ENCODE measurements at regions not wholly inside any gene's neighbourhood (a gene's known extent, or its start where the extent isn't known, plus 50 kb on each side); places are given as distances from the start of the nearest gene placed in this dataset.

DNA sequence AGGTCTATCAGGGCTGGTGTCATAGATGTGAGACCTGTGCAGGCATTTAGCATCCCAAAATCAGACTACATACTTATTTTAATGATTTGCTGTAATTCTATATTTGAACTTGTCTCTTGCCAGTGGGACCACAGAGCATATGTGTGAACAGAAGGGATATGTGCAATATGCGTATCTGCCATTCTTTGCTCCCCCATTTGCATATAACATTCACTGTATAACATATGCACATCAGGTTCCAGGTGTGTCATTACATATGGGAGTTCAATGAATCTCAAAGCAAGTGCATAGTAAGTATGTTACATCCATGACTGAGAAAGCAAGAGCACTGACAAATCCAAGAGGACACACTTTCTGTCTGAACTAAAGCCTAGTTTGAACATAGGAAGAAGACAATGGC, 1115.1 kb upstream of the CNTN5 start:
- TF ChIP-seq POLR2A (IDR thresholded peaks at IDR 0.05) (no peak), EP300 (IDR thresholded peaks at IDR 0.05) (no peak)
- TF ChIP-seq, protein P1, sequence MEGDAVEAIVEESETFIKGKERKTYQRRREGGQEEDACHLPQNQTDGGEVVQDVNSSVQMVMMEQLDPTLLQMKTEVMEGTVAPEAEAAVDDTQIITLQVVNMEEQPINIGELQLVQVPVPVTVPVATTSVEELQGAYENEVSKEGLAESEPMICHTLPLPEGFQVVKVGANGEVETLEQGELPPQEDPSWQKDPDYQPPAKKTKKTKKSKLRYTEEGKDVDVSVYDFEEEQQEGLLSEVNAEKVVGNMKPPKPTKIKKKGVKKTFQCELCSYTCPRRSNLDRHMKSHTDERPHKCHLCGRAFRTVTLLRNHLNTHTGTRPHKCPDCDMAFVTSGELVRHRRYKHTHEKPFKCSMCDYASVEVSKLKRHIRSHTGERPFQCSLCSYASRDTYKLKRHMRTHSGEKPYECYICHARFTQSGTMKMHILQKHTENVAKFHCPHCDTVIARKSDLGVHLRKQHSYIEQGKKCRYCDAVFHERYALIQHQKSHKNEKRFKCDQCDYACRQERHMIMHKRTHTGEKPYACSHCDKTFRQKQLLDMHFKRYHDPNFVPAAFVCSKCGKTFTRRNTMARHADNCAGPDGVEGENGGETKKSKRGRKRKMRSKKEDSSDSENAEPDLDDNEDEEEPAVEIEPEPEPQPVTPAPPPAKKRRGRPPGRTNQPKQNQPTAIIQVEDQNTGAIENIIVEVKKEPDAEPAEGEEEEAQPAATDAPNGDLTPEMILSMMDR (IDR thresholded peaks at IDR 0.05) = no peak
